ENCODE measurements at regions not wholly inside any gene's neighbourhood (a gene's known extent, or its start where the extent isn't known, plus 50 kb on each side); places are given as distances from the start of the nearest gene placed in this dataset.

DNA sequence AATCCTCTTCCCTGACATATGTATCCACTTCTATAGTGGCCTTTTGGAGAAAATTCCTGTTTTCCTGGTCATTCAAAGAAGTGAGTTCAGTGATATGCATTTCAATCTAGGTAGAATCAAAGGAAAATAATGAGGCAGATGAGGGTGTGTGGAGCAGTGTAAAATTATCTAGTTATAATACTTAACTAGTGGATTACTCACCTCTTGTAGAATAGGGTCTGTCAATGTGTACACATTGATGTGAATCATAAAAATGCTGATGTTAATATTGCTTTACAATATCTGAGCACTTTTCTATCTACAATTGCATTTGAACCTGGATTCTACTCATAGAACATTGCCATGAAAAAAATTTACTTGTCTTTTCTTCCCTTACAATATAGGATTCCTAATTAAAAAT, 293.5 kb downstream of the GBA3 start:
- Mint-ChIP-seq H3K4me3 (no peak overlapping the region), H3K9me3 (peaks cover 5% of the 10 kb centered on the region), H3K27ac (no peak overlapping the region), H3K36me3 (ENCODE audit: low read depth) (no peaks in the 10 kb centered on the region), H3K4me1 (no peaks in the 10 kb centered on the region), H3K27me3 (no peaks in the 10 kb centered on the region)
- no peak for DNase-seq
- POLR2A ChIA-PET = no interaction called here
- CTCF ChIA-PET = no interaction called here

DNA sequence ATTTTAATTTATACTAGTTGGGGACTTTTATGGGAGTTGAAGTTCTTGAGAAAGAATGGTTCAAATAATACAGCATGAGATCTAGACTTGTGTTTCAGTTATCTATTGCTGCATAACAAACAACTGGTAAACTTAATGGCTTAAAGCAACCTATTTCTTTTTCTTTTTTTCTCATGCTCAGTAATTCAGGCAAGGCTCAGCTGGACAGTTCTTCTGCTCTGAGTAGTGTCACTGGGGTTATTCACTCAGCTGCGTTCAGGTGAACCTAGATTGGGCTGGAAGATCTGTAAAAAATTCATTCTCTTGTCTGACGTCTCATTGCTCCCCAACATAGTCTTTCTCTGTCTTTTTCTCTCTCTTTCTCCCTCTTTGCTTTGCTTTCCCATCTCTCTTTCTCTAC, 291.7 kb downstream of the GBA3 start:
- no peaks in the 10 kb centered on the region for H3K4me1 Mint-ChIP-seq
- POLR2A ChIA-PET = no interaction called here
- CTCF ChIA-PET = no interaction called here

DNA sequence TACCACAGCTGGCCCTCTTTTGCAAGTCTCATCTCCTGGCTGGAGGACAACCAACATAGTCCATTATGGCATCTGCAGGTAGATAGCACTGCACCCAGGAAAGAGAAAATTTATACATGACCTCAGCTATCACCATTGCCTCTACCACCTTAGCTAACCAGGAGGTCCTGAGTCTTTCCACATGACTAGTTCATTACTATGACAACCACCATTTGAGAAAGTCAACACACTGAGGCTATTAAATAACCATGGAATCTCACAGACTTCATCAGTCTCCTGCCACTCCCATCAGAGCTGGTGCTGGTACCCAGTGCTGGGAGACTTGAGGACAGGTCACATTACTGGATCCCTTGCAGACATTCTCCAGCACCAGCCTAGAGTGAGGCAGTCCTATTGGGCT, 285.9 kb downstream of the GBA3 start:
- no peak overlapping the region for H3K4me3 Mint-ChIP-seq
- no peak overlapping the region for H3K27ac Mint-ChIP-seq
- peaks cover 6% of the 10 kb centered on the region for H3K9me3 Mint-ChIP-seq
- DNase-seq = no peak
- CTCF ChIA-PET = no interaction called here
- POLR2A ChIA-PET = no interaction called here
- H3K27me3 Mint-ChIP-seq = no peaks in the 10 kb centered on the region
- no peaks in the 10 kb centered on the region for H3K4me1 Mint-ChIP-seq
- no peaks in the 10 kb centered on the region for H3K36me3 Mint-ChIP-seq (ENCODE audit: low read depth)

More for the DNA sequence above, 291.7 kb downstream of the GBA3 start:
- Mint-ChIP-seq H3K4me3 (no peak overlapping the region), H3K27me3 (no peaks in the 10 kb centered on the region), H3K9me3 (peaks cover 5% of the 10 kb centered on the region), H3K27ac (no peak overlapping the region), H3K36me3 (ENCODE audit: low read depth) (no peaks in the 10 kb centered on the region)
- no peak for DNase-seq

DNA sequence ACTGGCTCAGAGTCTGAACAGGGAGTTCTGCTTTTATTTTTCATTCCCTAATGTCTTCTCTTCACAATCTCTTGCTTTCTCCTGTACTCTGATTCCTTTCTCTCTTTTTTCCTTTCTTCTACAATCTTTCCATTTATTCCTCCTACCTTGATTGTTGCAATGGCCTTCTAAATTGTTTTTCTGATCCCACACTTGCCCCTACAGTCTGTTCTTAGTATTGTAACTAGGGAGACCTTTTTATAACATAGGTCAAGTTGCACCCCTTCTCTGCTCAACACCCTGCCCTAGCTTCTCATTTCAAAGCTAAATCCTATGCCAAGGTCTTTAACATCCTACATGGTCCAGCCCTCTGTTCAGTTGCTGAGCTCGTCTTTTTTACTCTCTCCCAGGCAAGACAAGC, 277.9 kb downstream of the GBA3 start:
- Mint-ChIP-seq H3K36me3 (ENCODE audit: low read depth) (no peaks in the 10 kb centered on the region), H3K4me1 (no peaks in the 10 kb centered on the region), H3K27ac (no peak overlapping the region)

DNA sequence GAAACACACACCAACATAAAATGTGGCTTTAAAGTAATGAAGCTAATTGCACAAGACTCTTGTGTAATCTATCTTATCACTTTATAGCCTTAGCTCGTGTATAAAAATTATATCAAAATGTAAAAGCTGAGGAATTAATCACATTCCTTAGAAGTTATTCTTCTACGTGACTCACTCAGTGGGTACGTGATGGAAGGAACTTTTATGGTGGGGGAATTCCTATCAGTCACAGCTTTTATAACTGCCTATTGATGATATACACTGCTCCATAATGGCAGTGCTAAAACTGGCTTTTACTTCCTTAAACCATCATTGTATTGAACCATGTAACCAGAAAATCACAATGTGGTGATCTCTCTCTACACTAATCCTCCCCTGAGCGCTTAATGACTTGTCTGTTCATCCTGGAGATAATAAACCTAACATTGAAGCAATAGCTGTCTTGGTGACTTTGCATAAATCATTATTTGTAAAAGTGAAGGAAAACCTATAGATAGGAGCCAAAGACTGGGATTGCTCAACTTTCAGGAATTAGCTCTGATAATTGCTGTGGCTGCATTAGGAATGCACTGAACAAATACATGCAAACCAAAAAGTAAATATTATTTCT, 276.7 kb downstream of the GBA3 start:
- ChIA-PET CTCF (no interaction called here), POLR2A (no interaction called here)
- no peak overlapping the region for H3K27ac Mint-ChIP-seq
- no peaks in the 10 kb centered on the region for H3K36me3 Mint-ChIP-seq (ENCODE audit: low read depth)
- peaks cover 10% of the 10 kb centered on the region for H3K9me3 Mint-ChIP-seq
- H3K4me3 Mint-ChIP-seq = no peak overlapping the region
- no peak for DNase-seq
- H3K27me3 Mint-ChIP-seq = no peaks in the 10 kb centered on the region
- H3K4me1 Mint-ChIP-seq = no peaks in the 10 kb centered on the region

More for the DNA sequence above, 277.9 kb downstream of the GBA3 start:
- Mint-ChIP-seq H3K9me3 (peaks cover 12% of the 10 kb centered on the region), H3K4me3 (no peak overlapping the region), H3K27me3 (no peaks in the 10 kb centered on the region)
- ChIA-PET CTCF (no interaction called here), POLR2A (no interaction called here)
- no peak for DNase-seq

DNA sequence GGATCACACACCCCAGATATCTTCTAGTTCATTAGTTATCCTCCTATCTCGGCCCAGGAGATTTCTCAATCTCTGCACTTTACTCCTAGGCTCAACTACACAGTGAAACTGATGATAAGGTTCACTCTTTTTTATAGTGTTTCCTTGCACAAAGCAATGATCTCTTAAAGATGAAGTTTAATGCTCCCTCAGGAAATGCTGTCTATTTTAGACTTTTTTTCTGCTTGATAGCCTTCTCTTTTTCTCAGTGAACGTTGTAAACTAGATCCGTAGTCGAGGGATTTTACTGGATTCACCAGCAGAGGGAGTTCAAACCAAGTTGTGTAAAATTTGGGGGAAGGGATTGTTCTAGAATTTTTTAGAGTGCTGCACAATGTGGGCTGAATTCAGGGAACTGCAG, 269.6 kb downstream of the GBA3 start:
- ChIA-PET CTCF (no interaction called here), POLR2A (no interaction called here)
- no peaks in the 10 kb centered on the region for H3K27me3 Mint-ChIP-seq
- H3K9me3 Mint-ChIP-seq = no peaks in the 10 kb centered on the region
- H3K27ac Mint-ChIP-seq = no peak overlapping the region
- no peaks in the 10 kb centered on the region for H3K4me1 Mint-ChIP-seq
- H3K36me3 Mint-ChIP-seq (ENCODE audit: low read depth) = no peaks in the 10 kb centered on the region
- H3K4me3 Mint-ChIP-seq = no peak overlapping the region
- no peak for DNase-seq

DNA sequence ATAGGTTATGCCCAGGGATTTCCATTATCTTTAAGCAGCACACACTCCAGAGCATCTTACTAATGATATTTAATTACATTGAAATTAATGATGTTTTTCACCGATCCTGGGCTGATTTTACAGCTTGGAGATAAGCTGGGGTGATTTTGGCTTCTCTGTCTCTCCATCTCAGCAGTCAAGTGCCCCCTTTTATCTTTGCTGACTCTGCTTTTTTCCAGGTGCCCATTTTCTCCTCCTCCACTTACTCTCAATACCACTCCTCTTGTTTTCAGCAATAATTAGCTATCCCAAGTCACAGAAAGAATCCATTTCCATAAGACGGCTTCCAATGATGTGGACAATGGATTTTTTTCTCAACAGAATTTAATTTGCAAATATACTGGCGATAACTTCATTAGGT, 266.7 kb downstream of the GBA3 start:
- Mint-ChIP-seq H3K4me3 (no peak overlapping the region), H3K27me3 (no peaks in the 10 kb centered on the region), H3K36me3 (ENCODE audit: low read depth) (no peaks in the 10 kb centered on the region), H3K4me1 (no peaks in the 10 kb centered on the region), H3K9me3 (no peaks in the 10 kb centered on the region), H3K27ac (no peak overlapping the region)
- ChIA-PET POLR2A (no interaction called here), CTCF (no interaction called here)
- DNase-seq = no peak

DNA sequence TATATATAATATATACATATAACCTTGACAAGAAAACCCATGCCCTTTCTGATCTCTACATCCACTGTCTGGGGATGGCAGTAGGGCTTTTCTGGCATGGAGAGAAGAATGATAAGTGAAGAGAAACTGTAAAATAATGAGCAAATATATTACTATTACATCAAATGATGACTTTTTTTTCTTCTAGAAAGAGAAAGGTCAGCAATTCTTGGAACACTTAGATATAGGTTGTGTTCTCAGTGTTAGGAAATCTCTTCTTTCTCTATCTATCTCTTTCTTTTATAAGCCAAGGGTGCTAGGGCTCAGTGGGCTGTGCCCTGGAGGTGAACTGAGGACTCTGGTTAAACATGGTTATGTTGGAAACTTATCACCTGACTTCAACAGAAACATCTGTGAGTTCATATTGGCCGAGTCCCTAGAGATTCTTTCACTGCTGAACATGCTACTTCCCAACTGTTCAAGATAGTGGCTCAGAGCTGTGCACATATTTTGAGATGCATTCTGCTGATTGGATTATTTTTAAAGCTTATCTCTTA, 265.1 kb downstream of the GBA3 start:
- POLR2A ChIA-PET = no interaction called here
- no peaks in the 10 kb centered on the region for H3K36me3 Mint-ChIP-seq (ENCODE audit: low read depth)
- no peak for DNase-seq
- no peaks in the 10 kb centered on the region for H3K9me3 Mint-ChIP-seq
- no peak overlapping the region for H3K4me3 Mint-ChIP-seq
- CTCF ChIA-PET = interaction anchor here (0.5 kb wide), 1 partner anchor 205 kb away, joined by 3 read pairs; no protein-coding TSS in a partner anchor
- H3K4me1 Mint-ChIP-seq = no peaks in the 10 kb centered on the region
- no peak overlapping the region for H3K27ac Mint-ChIP-seq
- H3K27me3 Mint-ChIP-seq = no peaks in the 10 kb centered on the region

DNA sequence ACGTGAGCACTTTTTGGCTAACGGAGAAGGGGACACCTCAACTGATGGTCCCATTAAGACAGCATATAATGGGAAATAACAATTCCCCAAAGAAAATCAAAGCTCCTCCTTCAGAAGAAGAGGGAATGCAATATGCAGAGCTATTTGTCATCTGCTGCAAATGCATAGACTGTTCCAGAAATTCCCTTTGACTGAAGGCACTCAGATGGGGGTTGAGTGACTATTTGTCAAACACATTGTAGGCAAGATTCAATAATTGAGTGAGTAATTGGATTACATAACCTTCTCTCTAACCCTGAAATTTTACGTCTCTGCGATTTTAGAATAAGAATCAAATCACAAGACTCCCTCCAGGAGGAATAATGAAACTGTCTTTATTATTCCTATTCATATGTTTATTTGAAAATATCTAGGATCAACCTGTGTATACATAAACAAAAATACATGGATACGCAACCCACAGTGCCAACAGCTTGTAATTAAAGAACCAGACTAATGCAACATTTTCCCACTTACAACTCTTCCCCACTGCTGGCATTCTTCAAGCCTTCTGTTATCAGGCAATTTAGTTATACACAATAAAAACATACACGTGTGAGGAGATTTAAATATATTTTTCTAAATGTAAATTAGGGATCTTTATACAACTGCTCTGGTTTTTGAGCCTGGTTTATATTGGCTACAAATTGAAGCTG, 256.6 kb downstream of the GBA3 start:
- Mint-ChIP-seq H3K4me3 (no peak overlapping the region), H3K4me1 (no peaks in the 10 kb centered on the region), H3K36me3 (ENCODE audit: low read depth) (no peaks in the 10 kb centered on the region), H3K9me3 (no peaks in the 10 kb centered on the region), H3K27me3 (no peaks in the 10 kb centered on the region), H3K27ac (no peak overlapping the region)
- ChIA-PET POLR2A (no interaction called here), CTCF (no interaction called here)
- no peak for DNase-seq

DNA sequence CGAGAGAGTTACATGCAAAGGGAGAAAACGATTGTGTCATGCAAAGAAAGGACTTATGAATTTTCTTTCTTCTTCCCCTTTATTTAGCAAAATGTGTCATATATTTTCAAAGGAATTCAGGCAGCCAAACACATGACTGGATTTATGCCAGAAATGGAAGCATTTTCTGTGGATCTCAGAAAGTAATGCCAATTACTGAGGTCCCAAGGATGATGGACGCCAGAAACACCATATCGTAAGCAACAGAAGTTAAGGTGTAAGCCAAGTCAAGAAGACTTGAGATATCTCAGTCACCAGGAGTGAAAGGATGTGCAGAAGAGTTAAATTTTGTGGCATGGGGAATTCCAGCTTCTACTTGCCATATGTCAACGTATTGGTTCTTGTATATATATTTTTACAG, 255.1 kb downstream of the GBA3 start:
- H3K9me3 Mint-ChIP-seq = no peaks in the 10 kb centered on the region
- no peaks in the 10 kb centered on the region for H3K27me3 Mint-ChIP-seq
- no peak overlapping the region for H3K4me3 Mint-ChIP-seq
- no peaks in the 10 kb centered on the region for H3K36me3 Mint-ChIP-seq (ENCODE audit: low read depth)
- DNase-seq = no peak
- ChIA-PET CTCF (no interaction called here), POLR2A (no interaction called here)
- H3K4me1 Mint-ChIP-seq = no peaks in the 10 kb centered on the region
- H3K27ac Mint-ChIP-seq = no peak overlapping the region

DNA sequence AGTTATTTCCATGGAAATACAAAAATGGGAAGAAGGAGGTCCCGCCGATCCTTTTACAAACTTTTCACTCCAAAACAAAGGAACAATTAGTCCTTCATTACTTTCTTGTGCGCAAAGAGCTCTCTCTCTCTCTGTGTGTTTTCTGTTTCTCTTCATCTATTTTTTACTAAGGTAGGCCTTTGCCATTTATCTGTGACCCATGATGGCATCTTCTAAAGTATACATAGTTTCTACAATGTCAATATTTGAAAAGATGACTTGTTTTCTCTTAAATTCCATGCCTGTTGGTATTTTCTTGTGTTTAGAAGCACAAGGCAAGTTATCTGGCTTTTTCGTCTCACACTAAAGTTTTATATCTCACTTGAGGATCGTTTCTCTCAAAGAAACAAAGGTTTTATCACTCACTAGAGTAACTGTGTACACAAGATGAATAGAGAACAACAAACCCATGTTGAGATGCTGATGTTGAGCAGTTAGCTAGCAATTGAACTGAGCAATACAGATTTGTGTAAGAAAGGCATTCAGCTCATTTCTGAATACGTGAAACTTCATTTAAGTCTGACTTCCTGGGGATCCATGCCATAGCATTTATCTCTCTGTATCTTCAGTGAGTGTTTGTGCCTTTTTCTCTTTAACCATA, 250.3 kb downstream of the GBA3 start:
- H3K27me3 Mint-ChIP-seq = no peaks in the 10 kb centered on the region
- DNase-seq = no peak
- H3K4me3 Mint-ChIP-seq = no peak overlapping the region
- H3K36me3 Mint-ChIP-seq (ENCODE audit: low read depth) = no peaks in the 10 kb centered on the region
- no peaks in the 10 kb centered on the region for H3K9me3 Mint-ChIP-seq
- POLR2A ChIA-PET = no interaction called here
- no peak overlapping the region for H3K27ac Mint-ChIP-seq
- no peaks in the 10 kb centered on the region for H3K4me1 Mint-ChIP-seq
- CTCF ChIA-PET = no interaction called here

DNA sequence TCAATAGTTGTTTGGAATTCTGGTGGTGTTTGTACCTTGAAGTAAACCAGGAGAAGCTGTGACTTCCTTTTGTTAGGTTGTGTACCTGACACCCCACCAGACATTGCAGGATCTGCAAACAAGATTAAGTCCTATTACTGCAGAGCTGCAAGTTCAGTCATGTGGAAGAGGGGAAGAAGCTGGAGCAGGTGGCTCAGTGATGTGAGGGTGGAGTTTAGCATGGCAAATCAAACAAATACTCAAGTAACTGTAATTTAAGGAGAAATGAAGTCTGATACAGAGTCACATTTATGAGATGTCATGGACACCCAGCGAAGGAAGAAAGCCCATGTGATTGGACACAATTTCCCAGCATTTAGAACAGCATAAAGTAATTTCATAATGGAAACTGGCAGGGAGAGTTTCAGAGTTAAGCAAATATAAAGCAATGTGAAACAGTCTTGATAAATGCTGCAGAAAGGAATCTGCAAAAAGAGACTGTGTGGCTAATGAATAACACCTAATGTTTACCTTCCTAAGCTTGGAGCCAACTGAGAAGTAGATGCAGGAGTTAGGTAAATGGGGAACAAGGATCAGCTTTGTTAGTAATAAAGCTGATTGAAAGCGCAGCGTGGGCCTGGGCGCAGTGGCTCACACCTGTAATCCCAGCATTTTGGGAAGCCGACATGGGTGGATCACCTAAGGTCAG, 249.1 kb downstream of the GBA3 start:
- POLR2A ChIA-PET = no interaction called here
- Mint-ChIP-seq H3K4me1 (no peaks in the 10 kb centered on the region), H3K9me3 (no peaks in the 10 kb centered on the region), H3K27ac (no peak overlapping the region), H3K27me3 (no peaks in the 10 kb centered on the region), H3K36me3 (ENCODE audit: low read depth) (no peaks in the 10 kb centered on the region), H3K4me3 (no peak overlapping the region)
- CTCF ChIA-PET = interaction anchor here (0.6 kb wide), 1 partner anchor 1947 kb away, joined by 4 read pairs; no protein-coding TSS in a partner anchor
- DNase-seq = no peak

DNA sequence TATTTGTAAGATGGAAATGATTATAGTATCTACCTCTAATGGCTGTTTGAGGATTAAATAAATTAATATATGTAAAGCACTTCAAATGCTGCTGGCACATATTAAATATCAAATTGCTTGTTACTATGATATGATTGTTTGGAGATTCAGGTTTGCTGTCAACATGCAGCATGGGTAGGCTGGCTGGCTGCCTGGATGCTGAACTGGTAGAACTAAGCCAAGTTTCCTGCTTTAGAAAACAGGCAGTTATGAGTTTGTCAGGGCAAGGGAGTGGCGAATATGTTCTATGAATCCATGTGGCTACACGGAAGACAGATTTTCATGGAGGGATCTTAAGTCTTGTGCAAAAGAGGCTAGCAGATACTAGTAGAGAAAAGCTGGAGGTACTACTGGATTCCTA, 239.6 kb downstream of the GBA3 start:
- Mint-ChIP-seq H3K4me1 (no peaks in the 10 kb centered on the region), H3K9me3 (no peaks in the 10 kb centered on the region), H3K36me3 (ENCODE audit: low read depth) (no peaks in the 10 kb centered on the region), H3K4me3 (no peak overlapping the region), H3K27ac (no peak overlapping the region), H3K27me3 (no peaks in the 10 kb centered on the region)
- DNase-seq = no peak
- ChIA-PET CTCF (interaction anchor here (0.5 kb wide), 1 partner anchor 294 kb away, joined by 3 read pairs; no protein-coding TSS in a partner anchor), POLR2A (no interaction called here)
